ENCODE measurements at regions not wholly inside any gene's neighbourhood (a gene's known extent, or its start where the extent isn't known, plus 50 kb on each side); places are given as distances from the start of the nearest gene placed in this dataset.

- H3K36me3 Mint-ChIP-seq: no peaks in the 10 kb centered on the region
- CTCF ChIA-PET: no interaction called here
- POLR2A ChIA-PET: no interaction called here
- ATAC-seq (no peak), DNase-seq (ENCODE audit: low spot score) (no peak)
- TF ChIP-seq SOX15 (CRISPR knock-in tag; IDR thresholded peaks at IDR 0.05) (no peak), STAT6 (CRISPR knock-in tag; conservative IDR thresholded peaks at IDR 0.05; ENCODE audit: low read depth) (no peak), ARID4B (CRISPR knock-in tag; IDR thresholded peaks at IDR 0.05; ENCODE audit: borderline replicate concordance) (no peak), JUN (CRISPR knock-in tag; IDR thresholded peaks at IDR 0.05) (no peak), CBFB (CRISPR knock-in tag; IDR thresholded peaks at IDR 0.05; ENCODE audit: low read depth) (no peak), ERG (CRISPR knock-in tag; IDR thresholded peaks at IDR 0.05) (no peak), ZNF121 (CRISPR knock-in tag; IDR thresholded peaks at IDR 0.05) (no peak), NFE2L1 (CRISPR knock-in tag; IDR thresholded peaks at IDR 0.05) (no peak), ZNF232 (CRISPR knock-in tag; IDR thresholded peaks at IDR 0.05) (no peak), E2F1 (CRISPR knock-in tag; IDR thresholded peaks at IDR 0.05) (no peak), E2F4 (CRISPR knock-in tag; IDR thresholded peaks at IDR 0.05; ENCODE audit: borderline replicate concordance, low read depth) (no peak), ETV6 (CRISPR knock-in tag; IDR thresholded peaks at IDR 0.05) (no peak), ZNF281 (CRISPR knock-in tag; IDR thresholded peaks at IDR 0.05) (no peak), MYBL2 (CRISPR knock-in tag; IDR thresholded peaks at IDR 0.05) (no peak), MXD4 (CRISPR knock-in tag; IDR thresholded peaks at IDR 0.05; ENCODE audit: borderline replicate concordance) (no peak), ATF1 (CRISPR knock-in tag; IDR thresholded peaks at IDR 0.05) (no peak), TP53 (CRISPR knock-in tag; IDR thresholded peaks at IDR 0.05) (no peak), ZNF219 (CRISPR knock-in tag; IDR thresholded peaks at IDR 0.05; ENCODE audit: borderline replicate concordance) (no peak)
- H3K4me3 Mint-ChIP-seq: no peak overlapping the region
- H3K9me3 Mint-ChIP-seq: no peaks in the 10 kb centered on the region
- no peaks in the 10 kb centered on the region for H3K27me3 Mint-ChIP-seq (ENCODE audit: low read depth)
- H3K27ac Mint-ChIP-seq: no peak overlapping the region
- H3K4me1 Mint-ChIP-seq: no peaks in the 10 kb centered on the region
Measured at GRCh38 chr4:176432811-176433540, 113.2 kb downstream of the SPCS3 start.
